NOMO-1 treated with dmso at 0.1 percent for 144 hours (cell line): ENCODE measurements at regions not wholly inside any gene's neighbourhood (a gene's known extent, or its start where the extent isn't known, plus 50 kb on each side); places are given as distances from the start of the nearest gene placed in this dataset.
"Not testable (repeated sequence)": the region's sequence is repeated elsewhere in the genome, so short reads cannot be mapped to it uniquely, and the experiment has no call there.

Experiments
- DNase-seq: peaks from one replicate; lab custom pipeline; 2025; ENCODE audit not compliant: unreplicated experiment; lab: John Stamatoyannopoulos, UW

- no peak for DNase-seq
Observed at GRCh38 chr6:14217728-14218518, 100.4 kb downstream of the CD83 start.

DNA sequence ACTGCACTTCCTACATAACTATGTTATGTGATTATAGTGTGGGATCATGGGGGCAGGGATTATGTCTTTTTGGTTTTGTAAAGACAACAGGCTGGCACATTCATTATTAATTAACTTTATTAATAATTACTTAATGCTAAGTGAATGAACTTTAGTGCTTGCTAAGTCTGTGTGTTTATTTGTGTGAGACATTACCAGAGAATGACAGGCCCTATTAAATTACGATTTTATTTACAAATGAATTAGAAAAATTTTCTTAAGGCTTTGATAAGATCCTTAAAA, 100.9 kb downstream of the CD83 start:
- DNase-seq, result no peak

DNA sequence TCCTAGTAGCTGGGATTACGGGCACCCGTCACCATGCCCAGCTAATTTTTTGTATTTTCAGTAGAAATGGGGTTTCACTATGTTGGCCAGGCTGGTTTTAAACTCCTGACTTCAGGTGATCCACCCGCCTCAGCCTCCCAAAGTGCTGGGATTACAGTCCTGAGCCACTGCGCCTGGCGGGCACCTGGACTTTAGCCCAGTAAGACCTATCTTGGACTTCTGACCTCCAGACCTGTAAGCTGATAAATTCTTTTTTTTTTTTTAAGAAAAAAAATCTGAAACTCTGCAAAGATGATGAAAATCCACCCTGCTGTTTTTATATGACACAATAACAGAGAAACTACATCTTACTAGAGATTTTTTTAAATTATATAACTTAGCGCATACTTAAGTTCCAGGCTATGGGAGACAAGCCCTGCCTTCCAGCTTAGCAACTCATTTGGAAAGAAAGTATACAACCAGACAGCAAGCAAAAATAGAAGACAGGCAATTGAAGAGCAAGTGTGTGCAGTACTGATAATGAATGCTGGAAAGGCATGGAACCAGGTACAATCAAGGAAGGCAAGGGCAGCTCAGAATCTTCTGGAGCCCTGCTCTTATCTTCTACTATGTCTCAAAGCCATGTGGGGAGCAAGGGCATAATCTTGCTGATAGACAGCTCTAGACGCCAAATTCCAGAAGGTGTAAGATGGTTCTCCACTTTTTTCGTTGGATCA, 104.2 kb downstream of the CD83 start:
- DNase-seq, result no peak

DNA sequence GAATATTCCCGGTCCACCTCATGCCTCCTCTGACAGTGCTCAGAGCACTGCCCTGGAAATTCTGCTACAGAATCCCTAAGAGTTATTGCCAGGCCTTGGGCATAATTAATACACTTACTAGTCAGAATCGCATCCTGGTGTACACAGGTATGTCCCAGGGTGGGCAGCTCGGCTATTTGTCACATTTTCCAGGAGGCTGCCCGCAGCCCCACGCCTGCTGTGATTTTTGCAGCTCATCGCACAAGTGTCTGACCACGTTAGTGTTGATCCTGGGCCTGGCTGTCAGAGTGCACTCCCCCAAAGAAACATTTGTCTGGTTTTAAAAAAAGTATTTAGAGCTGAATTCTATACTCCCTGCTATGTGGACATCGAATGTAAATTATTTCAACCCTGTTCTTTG, 105.4 kb downstream of the CD83 start:
- DNase-seq, result no peak

- DNase-seq, result peak; percentile 51
Observed at GRCh38 chr6:14224359-14225103, 107.0 kb downstream of the CD83 start.

GRCh38 chr6:14226051-14226660, 108.6 kb downstream of the CD83 start:
- DNase-seq, result no peak

DNA sequence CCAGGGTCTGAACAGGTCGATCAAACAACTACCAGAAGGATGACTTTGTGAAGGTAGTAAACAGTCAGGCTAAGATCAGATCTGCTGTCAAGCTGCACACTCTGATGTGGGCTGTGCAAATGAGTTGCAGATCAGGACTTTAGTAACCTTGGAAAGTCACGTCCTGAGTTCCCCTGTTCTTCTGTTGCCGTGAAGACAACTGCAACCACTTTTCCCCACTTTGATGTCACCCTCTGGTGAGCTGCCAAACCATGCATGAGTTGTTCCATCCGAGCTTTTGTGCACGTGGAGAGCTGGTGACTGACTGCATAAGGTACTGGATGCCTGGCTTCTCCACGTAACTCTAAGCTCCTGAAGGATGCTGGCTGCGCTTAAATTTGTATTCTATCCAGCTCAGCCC, 111.0 kb downstream of the CD83 start:
- no peak for DNase-seq

DNA sequence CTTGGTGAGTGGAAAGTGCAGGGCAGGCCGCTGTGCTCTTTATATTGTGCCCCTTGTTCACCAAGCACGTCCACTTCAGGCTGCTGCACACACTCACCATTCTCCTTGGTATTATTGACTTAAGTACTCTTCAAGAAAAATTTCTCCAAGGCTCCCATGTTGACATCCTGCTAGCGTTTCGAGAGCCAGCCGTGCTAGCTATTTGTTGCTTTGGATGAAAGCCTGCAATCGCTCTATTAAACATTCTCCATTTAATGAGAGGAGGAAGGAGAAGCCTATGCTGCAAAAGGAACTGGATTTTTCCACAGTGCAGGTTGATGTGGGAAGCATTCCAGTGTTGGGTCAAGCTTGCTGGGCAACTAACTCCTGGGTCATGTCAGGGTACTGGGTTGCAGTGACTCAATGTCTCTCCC, 113.5 kb downstream of the CD83 start:
- DNase-seq, result no peak

DNA sequence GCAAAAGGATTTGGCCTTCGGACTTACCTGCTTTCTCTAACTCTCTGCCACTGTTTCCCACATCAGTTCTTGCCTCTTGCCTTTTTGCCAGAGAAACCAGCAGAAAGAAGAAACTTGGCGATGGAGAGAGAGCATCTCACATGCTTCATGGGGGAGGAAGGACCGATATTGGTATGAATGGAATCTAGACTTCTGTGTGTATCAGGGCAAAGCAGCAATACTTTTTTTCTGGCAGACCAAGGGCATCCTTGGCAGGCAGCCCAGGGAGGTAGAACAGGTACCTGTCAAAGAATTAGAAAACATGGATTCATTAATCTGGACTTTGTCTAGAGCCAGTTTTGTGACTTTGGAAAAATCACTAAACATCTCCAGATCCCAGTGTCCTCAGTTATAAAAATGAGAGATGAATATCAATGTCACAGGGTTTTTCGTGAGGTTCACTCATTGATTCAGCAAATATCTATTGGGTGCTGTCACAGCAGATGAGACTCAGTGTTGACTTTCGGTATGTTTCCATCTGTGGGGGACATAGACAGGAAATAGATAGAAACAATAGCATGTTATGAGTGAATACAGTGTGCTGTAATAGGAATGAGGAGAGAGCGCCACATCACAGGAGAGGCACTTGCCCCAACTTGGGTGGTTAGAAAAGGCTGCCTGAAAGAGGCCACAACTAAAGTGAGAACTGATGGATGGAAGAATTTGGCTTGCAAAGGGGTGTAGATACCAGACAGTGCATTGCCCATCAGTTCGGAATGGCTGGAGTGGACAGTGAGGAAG, 114.1 kb downstream of the CD83 start:
- no peak for DNase-seq

DNA sequence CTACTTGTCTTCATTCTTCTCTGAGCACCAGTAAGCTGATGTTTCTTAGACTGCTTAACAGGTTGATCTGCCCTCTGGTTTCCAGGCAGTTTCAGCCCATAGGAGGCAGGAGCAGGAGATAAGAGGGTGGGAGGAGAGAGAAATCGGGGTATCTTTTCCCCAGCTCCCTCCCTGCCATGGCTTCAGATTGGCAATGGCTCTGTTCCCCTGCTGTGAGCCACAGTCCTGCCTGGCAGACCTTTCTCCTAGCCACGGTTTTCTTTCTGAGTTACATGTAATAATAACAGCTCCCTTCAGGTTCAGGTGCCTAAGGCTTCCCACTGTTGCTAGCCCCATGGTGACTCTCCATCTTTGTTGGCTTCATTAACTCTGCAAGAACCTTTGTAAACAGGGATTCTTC, 115.3 kb downstream of the CD83 start:
- DNase-seq, result no peak

- no peak for DNase-seq
Observed at GRCh38 chr6:14235653-14236356, 118.2 kb downstream of the CD83 start.

GRCh38 chr6:14239097-14239496, 121.5 kb downstream of the CD83 start:
- DNase-seq, result no peak

- DNase-seq, result no peak
Observed at GRCh38 chr6:14240411-14241166, 123.0 kb downstream of the CD83 start.

DNA sequence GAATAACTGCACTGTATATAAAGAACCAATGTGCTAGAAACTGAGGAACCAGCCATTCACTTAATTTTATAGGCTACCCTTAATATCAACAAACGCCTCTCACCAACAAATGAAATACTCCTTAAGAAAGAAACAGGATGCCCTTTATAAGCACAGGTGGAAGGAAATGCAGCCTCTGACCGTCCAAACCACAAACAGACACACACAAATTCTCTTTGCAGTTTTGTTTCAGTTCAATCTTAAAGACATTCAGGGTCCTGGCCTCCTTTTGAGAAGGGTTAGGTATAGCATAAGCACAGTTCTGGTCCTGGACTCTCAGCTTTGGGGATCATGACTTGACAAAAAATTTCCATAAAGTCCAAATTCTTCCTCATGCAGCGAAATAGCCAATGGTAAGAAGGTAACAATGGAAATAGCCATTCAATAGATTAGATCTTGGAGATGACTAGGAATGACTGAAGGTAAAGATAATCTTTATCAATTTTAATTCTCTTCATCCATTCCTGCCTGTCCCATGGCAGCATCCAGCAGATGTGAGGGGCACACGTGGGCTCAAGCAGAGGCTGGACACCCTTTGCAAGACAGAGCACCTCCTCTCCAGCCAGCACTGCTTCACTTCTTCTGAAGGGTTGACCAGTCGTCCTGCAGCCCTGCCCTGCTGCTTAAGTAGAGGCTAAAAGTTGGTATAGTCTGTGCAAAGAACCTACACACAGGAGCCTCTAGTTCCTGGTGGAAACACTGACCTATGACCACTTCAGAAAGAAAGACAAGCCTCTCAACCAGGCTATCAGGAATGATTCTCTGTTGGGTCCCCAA, 123.9 kb downstream of the CD83 start:
- DNase-seq, result no peak

DNA sequence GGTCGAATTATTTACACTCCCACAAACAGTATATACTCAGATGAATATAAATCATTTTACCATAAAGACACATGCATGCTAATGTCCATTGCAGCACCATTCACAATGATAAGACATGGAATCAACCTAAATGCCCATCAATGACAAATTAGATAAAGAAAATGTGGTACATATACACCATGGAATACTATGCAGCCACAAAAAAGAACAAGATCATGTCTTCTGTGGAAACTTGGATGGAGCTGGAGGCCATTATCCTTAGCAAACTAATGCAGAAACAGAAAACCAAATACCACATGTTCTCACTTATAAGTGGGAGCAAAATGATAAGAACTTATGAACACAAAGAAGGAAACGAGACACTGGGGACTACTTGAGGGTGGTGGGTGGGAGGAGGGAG, 125.3 kb downstream of the CD83 start:
- not testable (repeated sequence) for DNase-seq

GRCh38 chr6:14243597-14243996, 126.0 kb downstream of the CD83 start:
- no peak for DNase-seq

GRCh38 chr6:14246876-14247275, 129.3 kb downstream of the CD83 start:
- no peak for DNase-seq

- DNase-seq, result no peak
Observed at GRCh38 chr6:14250573-14250972, 133.0 kb downstream of the CD83 start.
